B cell (primary cell): ENCODE measurements at regions not wholly inside any gene's neighbourhood (a gene's known extent, or its start where the extent isn't known, plus 50 kb on each side); places are given as distances from the start of the nearest gene placed in this dataset.
A peak's percentile ranks its signal among the peaks of the same experiment; 100 is the strongest.
"Not testable (repeated sequence)": the region's sequence is repeated elsewhere in the genome, so short reads cannot be mapped to it uniquely, and the experiment has no call there.

Source experiments
- ATAC-seq: fragments of 200-7000 bp; cut with Tn5 transposase; one replicate; pipeline ENCODE4 v1.10.0; 2021; ENCODE audit warnings: low read depth, mild to moderate bottlenecking, moderate number of reproducible peaks, moderate library complexity
- CTCF ChIA-PET: fragments of 350-600 bp; sonication (Branson Sonifier 250); formaldehyde crosslinking; loops from one replicate; lab custom pipeline; 2021; ENCODE audit warnings: antibody characterized with exemption, inconsistent platforms; lab: Charles Lee
- POLR2A ChIA-PET: fragments of 350-600 bp; sonication (Branson Sonifier 250); formaldehyde crosslinking; loops from one replicate; lab custom pipeline; 2021; ENCODE audit warnings: antibody characterized with exemption; lab: Charles Lee
- DNase-seq: peaks from one replicate; pipeline ENCODE4 v3.0.0; 2013
- H2AFZ ChIP-seq: 2 replicates; pipeline ENCODE4 v1.6.1; 2012; ENCODE audit warnings: mild to moderate bottlenecking, low read depth, low read length; ENCODE audit not compliant: insufficient read depth, poor library complexity, severe bottlenecking
- H3K27ac ChIP-seq, 2 donors: 1 replicate in 1 of 2; 2 replicates in 1 of 2; pipeline ENCODE4 v1.5.1; 2012 to 2013; ENCODE audit warnings: low read length in 2 of 2, mild to moderate bottlenecking in 2 of 2, moderate library complexity in 1 of 2
- H3K27me3 ChIP-seq, 4 experiments: fragments of 200-600 bp in 1 of 4; sonication (generic) in 1 of 4; replicated peaks in 1 of 4; 1 replicate in 2 of 4; 2 replicates in 2 of 4; pipeline versions ENCODE4 v1.6.1 to v1.7.0; 2013 to 2016; ENCODE audit warnings: low read length in 3 of 4, mild to moderate bottlenecking in 2 of 4, mixed read lengths in 1 of 4, moderate library complexity in 1 of 4; ENCODE audit not compliant: insufficient read depth in 4 of 4, control insufficient read depth in 3 of 4; ENCODE audit errors: control extremely low read depth in 1 of 4
- H3K36me3 ChIP-seq, 2 experiments: replicated peaks in 1 of 2; 1 replicate in 1 of 2; 2 replicates in 1 of 2; pipeline versions ENCODE4 v1.6.1 to v1.7.1; 2013; ENCODE audit warnings: low read length in 1 of 2; ENCODE audit not compliant: insufficient read depth in 2 of 2, control insufficient read depth in 1 of 2; ENCODE audit errors: control extremely low read depth in 1 of 2, extremely low read depth in 1 of 2
- H3K4me1 ChIP-seq, 2 donors: fragments of 200-600 bp in 1 of 2; sonication (generic) in 1 of 2; 1 replicate in 1 of 2; 2 replicates in 1 of 2; pipeline versions ENCODE4 v1.5.1 to v1.6.1; 2013 to 2017; ENCODE audit warnings: low read length in 2 of 2; ENCODE audit not compliant: control insufficient read depth in 2 of 2, insufficient read depth in 2 of 2
- H3K4me2 ChIP-seq: replicated peaks from 2 replicates; pipeline ENCODE3; 2012; ENCODE audit warnings: mild to moderate bottlenecking, low read depth, low read length; ENCODE audit not compliant: poor library complexity, severe bottlenecking
- H3K4me3 ChIP-seq, 5 experiments: fragments of 200-600 bp in 1 of 5; sonication (generic) in 1 of 5; 1 replicate in 3 of 5; 2 replicates in 2 of 5; pipeline versions ENCODE4 v1.5.1 to v1.7.0; 2011 to 2016; ENCODE audit warnings: low read length in 4 of 5, mild to moderate bottlenecking in 4 of 5, low read depth in 2 of 5, control low read depth in 1 of 5, moderate library complexity in 1 of 5; ENCODE audit not compliant: insufficient read depth in 1 of 5; ENCODE audit errors: control extremely low read depth in 1 of 5, extremely low read depth in 1 of 5
- H3K79me2 ChIP-seq: fragments of 200-600 bp; sonication (generic); one replicate; pipeline ENCODE4 v1.6.0; 2016; ENCODE audit warnings: low read length; ENCODE audit not compliant: control insufficient read depth, insufficient read depth
- H3K9ac ChIP-seq: fragments of 200-600 bp; sonication (generic); 2 replicates; pipeline ENCODE4 v1.6.1; 2017; ENCODE audit warnings: mild to moderate bottlenecking, low read length, moderate library complexity
- H3K9me3 ChIP-seq, 3 donors: one replicate each; pipeline versions ENCODE4 v1.6.1 to v1.7.1; 2013; ENCODE audit warnings: low read length in 2 of 3; ENCODE audit not compliant: control insufficient read depth in 2 of 3, insufficient read depth in 1 of 3; ENCODE audit errors: control extremely low read depth in 1 of 3
- H4K20me1 ChIP-seq: 2 replicates; pipeline ENCODE4 v1.6.0; 2012; ENCODE audit warnings: mild to moderate bottlenecking, low read length; ENCODE audit not compliant: insufficient read depth, control insufficient read depth, poor library complexity, severe bottlenecking
- H3K27ac Mint-ChIP-seq: one replicate; pipeline ENCODE4 v1.8.0; 2021; ENCODE audit warnings: mixed read lengths
- H3K27me3 Mint-ChIP-seq: one replicate; pipeline ENCODE4 v1.8.0; 2021; ENCODE audit warnings: mixed read lengths
- H3K4me1 Mint-ChIP-seq: one replicate; pipeline ENCODE4 v1.8.0; 2021; ENCODE audit warnings: mixed read lengths
- H3K4me3 Mint-ChIP-seq: one replicate; pipeline ENCODE4 v1.8.0; 2021; ENCODE audit warnings: mixed read lengths
- H3K9me3 Mint-ChIP-seq: one replicate; pipeline ENCODE4 v1.8.0; 2022; ENCODE audit warnings: mixed read lengths; ENCODE audit not compliant: insufficient read depth
- EZH2 ChIP-seq: IDR thresholded peaks from 2 replicates; pipeline ENCODE4 v1.6.1; 2012; ENCODE audit warnings: borderline replicate concordance, low read depth, mild to moderate bottlenecking, moderate library complexity, low read length; ENCODE audit not compliant: insufficient read depth, poor library complexity, severe bottlenecking
- WGBS: methylation state at CpG from one replicate; pipeline ENCODE4 v1.1.5; 2013; ENCODE audit warnings: missing lambda C conversion rate; ENCODE audit not compliant: insufficient coverage; 5-methylcytosine and 5-hydroxymethylcytosine counted together
- intact Hi-C: fragments of 100-400 bp; cut with micrococcal nuclease; formaldehyde crosslinking; loops from one replicate; pipeline ENCODE4 v1.10.0; 2022
- TF ChIP-seq, protein P1 (sequence below): fragments of 200-600 bp; IDR thresholded peaks from one replicate; pipeline ENCODE4 v1.8.0; 2022; ENCODE audit warnings: antibody characterized with exemption, mild to moderate bottlenecking

DNA sequence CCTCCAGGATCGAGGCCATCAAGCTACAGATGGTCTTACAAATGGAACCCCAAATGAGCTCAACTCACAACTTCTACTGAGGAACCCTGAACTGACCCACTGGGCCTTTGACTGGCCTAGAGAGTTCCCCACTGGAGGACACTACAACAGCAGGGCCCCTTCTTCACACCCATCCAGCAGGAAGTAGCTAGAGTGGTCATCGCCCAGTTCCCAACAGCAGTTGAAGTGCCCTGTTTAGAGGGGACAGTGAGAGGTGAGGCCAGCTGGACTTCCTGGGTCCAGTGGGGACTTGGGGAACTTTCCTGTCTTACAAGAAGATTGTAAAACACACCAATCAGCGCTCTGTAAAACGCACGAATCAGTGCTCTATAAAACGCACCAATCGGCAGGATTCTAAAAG, 247.9 kb upstream of the BTG1 start:
- no peak overlapping the region for H3K4me3 ChIP-seq
- ChIA-PET POLR2A (no interaction called here), CTCF (interaction anchor here (0.6 to 1.6 kb wide), 2 partner anchors 164 to 256 kb away, joined by 3 read pairs; no protein-coding TSS in a partner anchor)
- 90% methylated on average over 1 of the region's 7 CpGs for WGBS
- no peak overlapping the region for H3K9ac ChIP-seq
- peaks cover 0 to 22% (median 14%) of the 10 kb centered on the region in 3 donors for H3K9me3 ChIP-seq
- H3K27me3 Mint-ChIP-seq, result no peaks in the 10 kb centered on the region
- TF ChIP-seq, protein P1, sequence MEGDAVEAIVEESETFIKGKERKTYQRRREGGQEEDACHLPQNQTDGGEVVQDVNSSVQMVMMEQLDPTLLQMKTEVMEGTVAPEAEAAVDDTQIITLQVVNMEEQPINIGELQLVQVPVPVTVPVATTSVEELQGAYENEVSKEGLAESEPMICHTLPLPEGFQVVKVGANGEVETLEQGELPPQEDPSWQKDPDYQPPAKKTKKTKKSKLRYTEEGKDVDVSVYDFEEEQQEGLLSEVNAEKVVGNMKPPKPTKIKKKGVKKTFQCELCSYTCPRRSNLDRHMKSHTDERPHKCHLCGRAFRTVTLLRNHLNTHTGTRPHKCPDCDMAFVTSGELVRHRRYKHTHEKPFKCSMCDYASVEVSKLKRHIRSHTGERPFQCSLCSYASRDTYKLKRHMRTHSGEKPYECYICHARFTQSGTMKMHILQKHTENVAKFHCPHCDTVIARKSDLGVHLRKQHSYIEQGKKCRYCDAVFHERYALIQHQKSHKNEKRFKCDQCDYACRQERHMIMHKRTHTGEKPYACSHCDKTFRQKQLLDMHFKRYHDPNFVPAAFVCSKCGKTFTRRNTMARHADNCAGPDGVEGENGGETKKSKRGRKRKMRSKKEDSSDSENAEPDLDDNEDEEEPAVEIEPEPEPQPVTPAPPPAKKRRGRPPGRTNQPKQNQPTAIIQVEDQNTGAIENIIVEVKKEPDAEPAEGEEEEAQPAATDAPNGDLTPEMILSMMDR, result no peak
- no peak for TF ChIP-seq EZH2
- no peaks in the 10 kb centered on the region for H3K27me3 ChIP-seq
- no peak overlapping the region for H3K4me3 Mint-ChIP-seq
- H3K27ac Mint-ChIP-seq, result no peak overlapping the region
- H2AFZ ChIP-seq, result no peak overlapping the region
- no peak for ATAC-seq
- H3K4me1 ChIP-seq, result peaks cover 25% of the 10 kb centered on the region in 2 donors
- peaks cover 2% of the 10 kb centered on the region for H3K9me3 Mint-ChIP-seq
- peak; percentile 33 for DNase-seq
- no peaks in the 10 kb centered on the region for H4K20me1 ChIP-seq
- H3K4me2 ChIP-seq, result no peak overlapping the region
- no peak overlapping the region for H3K27ac ChIP-seq
- no peaks in the 10 kb centered on the region for H3K36me3 ChIP-seq
- intact Hi-C loops, result no loop called here
- H3K79me2 ChIP-seq, result no peaks in the 10 kb centered on the region
- H3K4me1 Mint-ChIP-seq, result peaks cover 55% of the 10 kb centered on the region

DNA sequence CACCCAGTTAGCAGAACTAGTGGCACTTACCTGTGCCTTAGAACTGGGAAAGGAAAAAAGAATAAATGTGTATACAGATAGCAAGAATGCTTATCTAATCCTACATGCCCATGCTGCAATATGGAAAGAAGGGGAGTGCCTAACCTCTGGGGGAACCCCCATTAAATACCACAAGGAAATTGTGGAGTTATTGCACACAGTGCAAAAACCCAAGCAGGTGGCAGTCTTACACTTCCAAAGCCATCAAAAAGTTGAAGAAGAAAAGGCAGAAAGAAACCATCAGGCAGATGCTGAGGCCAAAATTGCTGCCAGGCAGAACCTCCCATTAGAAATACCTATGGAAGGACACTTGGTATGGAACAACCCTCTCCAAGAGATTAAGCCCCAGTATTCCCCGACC, 246.1 kb upstream of the BTG1 start:
- H3K36me3 ChIP-seq, H3K9ac ChIP-seq, H3K9me3 Mint-ChIP-seq, H4K20me1 ChIP-seq, ATAC-seq, H3K27ac ChIP-seq, H2AFZ ChIP-seq, CTCF ChIA-PET, H3K4me2 ChIP-seq, H3K27me3 Mint-ChIP-seq, POLR2A ChIA-PET, H3K79me2 ChIP-seq, H3K4me3 Mint-ChIP-seq, H3K27me3 ChIP-seq, H3K4me3 ChIP-seq, intact Hi-C loops: not testable (repeated sequence)
- H3K9me3 ChIP-seq, result peaks cover 0 to 22% (median 18%) of the 10 kb centered on the region in 3 donors
- peaks cover 14 to 15% of the 10 kb centered on the region in 2 donors for H3K4me1 ChIP-seq
- no CpG with 5 or more reads among the region's 1 CpG for WGBS
- Mint-ChIP-seq H3K27ac (peak overlapping the region; percentile 32), H3K4me1 (peaks cover 38% of the 10 kb centered on the region)
- peak; percentile 39 for DNase-seq
